ENCODE measurements at regions not wholly inside any gene's neighbourhood (a gene's known extent, or its start where the extent isn't known, plus 50 kb on each side); places are given as distances from the start of the nearest gene placed in this dataset.
"Not testable (repeated sequence)": the region's sequence is repeated elsewhere in the genome, so short reads cannot be mapped to it uniquely, and the experiment has no call there.

DNA sequence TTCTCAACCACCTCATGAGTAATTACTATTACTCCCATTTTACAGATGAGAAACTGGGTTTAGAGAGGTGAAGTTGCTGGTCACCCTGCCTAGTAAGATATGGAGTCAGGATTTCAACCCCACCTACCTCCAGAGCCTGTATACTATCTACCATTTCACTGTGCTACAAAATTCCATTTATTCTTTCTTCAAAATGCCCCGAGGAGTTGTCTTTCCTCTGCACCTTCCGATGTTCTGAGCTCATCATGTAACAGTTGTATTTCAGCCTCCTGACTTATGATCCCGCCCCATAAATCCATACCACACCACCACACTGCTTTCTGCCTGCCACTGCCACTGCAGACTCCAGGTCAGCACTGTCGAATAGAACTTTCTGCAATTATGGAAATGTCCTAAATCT lies 71.3 kb upstream of the SLC25A36 start:
- DNase-seq (ENCODE audit: low read depth) = no peak

DNA sequence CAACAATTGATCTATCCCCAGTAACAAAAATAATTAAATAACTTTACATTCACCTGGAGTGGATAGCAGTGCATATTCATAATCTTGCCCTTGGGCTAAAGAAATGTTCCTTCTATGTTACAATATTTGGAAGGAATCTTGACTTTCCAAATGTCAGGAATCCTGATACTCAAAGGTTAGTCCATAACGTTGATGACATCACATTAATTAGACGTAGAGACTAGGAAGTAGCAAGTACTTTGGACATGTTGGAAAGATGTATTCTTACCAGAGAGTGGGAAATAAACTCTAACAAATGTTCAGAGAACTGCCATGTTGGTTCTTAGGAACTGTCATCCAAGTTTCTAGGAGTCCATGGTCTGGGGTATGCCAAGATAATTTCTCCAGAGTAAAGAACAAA lies 70.6 kb upstream of the SLC25A36 start:
- DNase-seq (ENCODE audit: low read depth) = no peak

DNA sequence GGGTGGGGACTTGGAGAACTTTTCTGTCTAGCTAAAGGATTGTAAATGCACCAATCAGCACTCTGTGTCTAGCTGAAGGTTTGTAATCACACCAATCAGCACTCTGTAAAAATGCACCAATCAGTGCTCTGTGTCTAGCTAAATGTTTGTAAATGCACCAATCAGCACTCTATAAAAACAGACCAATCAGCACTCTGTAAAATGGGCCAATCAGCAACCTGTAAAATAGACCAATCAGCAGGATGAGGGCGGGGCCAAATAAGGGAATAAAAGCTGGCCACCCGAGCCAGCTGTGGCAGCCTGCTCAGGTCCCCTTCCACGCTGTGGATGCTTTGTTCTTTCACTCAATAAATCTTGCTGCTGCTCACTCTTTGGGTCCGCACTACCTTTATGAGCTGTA lies 69.5 kb upstream of the SLC25A36 start:
- DNase-seq (ENCODE audit: low read depth) = not testable (repeated sequence)

DNA sequence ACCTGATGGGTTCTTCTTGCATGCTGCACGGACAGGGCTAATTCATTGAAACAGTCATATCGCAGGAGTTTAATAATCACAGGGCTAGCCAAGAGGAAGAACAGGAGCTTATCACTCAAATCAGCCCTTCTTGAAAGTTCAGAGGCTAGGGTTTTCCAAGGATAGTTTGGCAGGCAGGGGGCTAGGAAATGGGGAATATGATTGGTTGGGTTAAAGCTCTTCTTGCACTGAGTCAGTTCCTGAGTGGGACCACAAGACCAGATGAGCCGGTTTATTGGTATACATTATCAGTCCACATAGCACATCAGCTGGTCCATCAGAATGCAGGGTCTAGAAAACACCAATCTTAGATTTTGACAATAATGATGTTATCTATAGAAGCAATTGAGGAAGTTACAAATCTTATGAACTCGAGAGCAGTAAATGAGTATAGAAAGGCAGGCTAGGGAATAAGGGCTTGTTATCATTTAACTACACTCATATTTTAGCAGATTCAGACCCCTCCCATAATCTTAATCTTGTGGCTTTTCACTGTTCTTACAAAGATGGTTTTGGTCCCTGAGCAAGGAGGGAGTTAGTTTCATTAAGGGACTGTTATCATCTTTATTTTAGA lies 58.1 kb upstream of the SLC25A36 start:
- DNase-seq (ENCODE audit: low read depth) = no peak

DNA sequence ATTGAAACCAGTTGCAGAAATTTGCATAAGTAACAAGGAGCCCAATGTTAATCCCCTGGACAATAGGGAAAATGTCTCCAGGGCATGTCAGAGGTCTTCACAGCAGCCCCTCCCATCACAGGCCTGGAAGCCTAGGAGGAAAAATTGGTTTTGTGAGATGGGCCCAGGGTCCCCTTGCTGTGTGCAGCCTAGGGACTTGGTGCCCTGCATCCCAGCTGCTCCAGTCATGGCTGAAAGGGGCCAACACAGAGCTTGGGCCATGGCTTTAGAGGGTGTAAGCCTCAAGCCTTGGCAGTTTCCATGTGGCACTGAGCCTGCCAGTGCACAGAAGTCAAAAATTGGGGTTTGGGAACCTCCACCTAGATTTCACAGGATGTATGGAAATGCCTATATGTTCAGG lies 55.9 kb upstream of the SLC25A36 start:
- not testable (repeated sequence) for DNase-seq (ENCODE audit: low read depth)

All from M059J (cell line).